ENCODE measurements at regions not wholly inside any gene's neighbourhood (a gene's known extent, or its start where the extent isn't known, plus 50 kb on each side); places are given as distances from the start of the nearest gene placed in this dataset.
A peak's percentile ranks its signal among the peaks of the same experiment; 100 is the strongest.

GRCh38 chr11:127493330-127494022, 492.9 kb upstream of the KIRREL3 start:
- peak; percentile 48 for DNase-seq (ENCODE audit: low spot score)

DNA sequence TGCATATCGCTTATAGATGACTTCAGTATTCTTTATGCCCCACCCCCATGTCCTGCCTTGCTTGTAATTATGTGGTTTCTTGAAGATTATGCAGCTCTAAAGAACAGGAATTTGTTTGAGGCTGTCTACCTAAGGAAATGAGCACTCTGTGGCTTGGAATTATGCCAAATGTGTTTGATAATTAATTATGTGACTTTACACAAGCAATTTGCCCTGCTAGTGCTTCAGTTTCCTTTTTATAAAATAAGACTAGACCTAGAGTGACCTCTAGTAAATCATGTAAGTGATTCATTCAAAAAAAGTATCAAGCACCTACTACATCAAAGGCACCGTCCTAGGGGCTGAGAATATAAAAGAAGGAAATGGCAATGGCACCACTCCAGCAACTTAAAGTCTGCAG, 491.5 kb upstream of the KIRREL3 start:
- DNase-seq (ENCODE audit: low spot score) = peak; percentile 14

GRCh38 chr11:127491589-127491988, 491.0 kb upstream of the KIRREL3 start:
- no peak for DNase-seq (ENCODE audit: low spot score)

- DNase-seq (ENCODE audit: low spot score) = no peak
Measured at GRCh38 chr11:127490896-127491295, 490.3 kb upstream of the KIRREL3 start.

DNA sequence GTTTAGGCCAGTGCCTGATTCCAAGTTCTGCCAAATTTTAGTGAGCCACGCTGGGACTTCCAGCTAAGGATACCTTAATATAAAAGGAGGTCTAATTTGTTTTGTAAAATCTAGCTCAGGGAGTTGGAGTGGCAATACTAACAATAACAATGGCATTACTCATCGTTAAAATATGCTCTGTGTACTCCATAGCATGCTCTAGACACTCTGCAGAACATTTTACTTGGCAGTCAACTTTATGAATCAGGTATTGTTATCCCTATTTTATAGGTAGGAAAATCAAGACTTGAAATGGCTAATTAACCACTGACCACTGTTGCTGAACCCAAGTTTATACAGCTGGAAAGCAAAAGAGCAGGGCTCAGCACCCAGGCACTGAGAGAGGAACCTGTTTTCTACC, 485.0 kb upstream of the KIRREL3 start:
- DNase-seq (ENCODE audit: low spot score) = peak; percentile 59

DNA sequence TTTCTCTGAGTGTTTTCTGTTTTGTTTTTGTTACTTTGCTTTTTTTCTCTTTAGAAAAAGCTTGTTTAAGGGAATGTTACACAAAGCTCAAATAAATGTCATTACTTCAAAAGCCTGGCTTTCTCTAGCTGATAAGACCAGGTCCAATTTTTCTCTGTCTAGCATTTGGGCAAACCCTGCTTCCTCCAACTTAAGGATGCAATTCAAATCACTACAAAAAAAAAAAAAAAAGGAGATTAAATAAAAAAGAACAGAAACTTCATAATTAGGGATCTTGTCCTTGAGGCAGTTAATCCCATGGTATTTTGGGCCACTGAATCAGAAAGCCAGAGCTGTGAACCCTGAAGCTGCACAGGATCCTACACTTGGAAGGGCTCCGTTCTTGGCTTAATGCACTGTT, 480.8 kb upstream of the KIRREL3 start:
- DNase-seq (ENCODE audit: low spot score) = no peak

- no peak for DNase-seq (ENCODE audit: low spot score)
Measured at GRCh38 chr11:127478826-127479225, 478.3 kb upstream of the KIRREL3 start.

DNA sequence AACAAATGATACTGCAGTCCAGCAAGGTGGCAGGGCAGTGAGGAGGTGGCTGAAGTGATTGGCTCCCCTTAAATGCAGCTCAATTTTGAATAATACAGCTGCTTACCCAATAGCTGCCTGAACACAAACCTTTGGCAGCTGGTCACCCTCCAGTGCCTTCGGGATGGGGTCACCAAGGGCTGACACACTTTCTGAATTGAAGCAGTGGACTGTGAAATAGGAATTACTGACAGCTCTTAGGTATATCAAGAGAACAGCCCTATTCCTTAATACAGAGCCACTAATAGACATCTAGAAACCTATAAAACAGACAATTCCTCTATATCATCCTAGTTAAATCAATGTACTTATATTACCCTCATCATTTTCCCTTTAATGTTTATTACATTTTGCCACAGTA, 474.2 kb upstream of the KIRREL3 start:
- DNase-seq (ENCODE audit: low spot score) = no peak

GRCh38 chr11:127472505-127472904, 471.9 kb upstream of the KIRREL3 start:
- DNase-seq (ENCODE audit: low spot score) = no peak

- no peak for DNase-seq (ENCODE audit: low spot score)
Measured at GRCh38 chr11:127471662-127472061, 471.1 kb upstream of the KIRREL3 start.

- peak; percentile 61 for DNase-seq (ENCODE audit: low spot score)
Measured at GRCh38 chr11:127470306-127470884, 469.8 kb upstream of the KIRREL3 start.

DNA sequence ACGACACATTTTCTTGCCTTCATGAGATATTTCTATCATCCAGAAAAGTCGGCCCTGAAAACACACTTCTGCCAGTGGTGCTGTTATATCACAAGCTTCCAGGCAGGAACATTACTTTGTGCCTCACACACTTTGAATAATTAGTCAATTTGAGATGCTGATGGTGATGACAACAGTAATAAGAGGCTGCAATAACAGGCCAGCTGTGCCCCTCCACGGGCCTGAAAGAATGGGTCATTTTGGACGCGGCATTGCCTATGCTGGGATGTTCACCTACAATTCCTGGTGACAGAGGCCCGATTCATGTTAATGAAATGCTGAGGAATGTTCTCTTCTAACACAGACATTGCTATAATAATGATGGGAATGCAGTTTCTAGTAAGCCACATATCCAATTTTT, 463.8 kb upstream of the KIRREL3 start:
- no peak for DNase-seq (ENCODE audit: low spot score)

- no peak for DNase-seq (ENCODE audit: low spot score)
Measured at GRCh38 chr11:127462065-127462344, 461.4 kb upstream of the KIRREL3 start.

GRCh38 chr11:127461241-127462064, 460.9 kb upstream of the KIRREL3 start:
- no peak for DNase-seq (ENCODE audit: low spot score)

GRCh38 chr11:127458561-127458960, 458.0 kb upstream of the KIRREL3 start:
- no peak for DNase-seq (ENCODE audit: low spot score)

- DNase-seq (ENCODE audit: low spot score) = peak; percentile 41
Measured at GRCh38 chr11:127454856-127455255, 454.3 kb upstream of the KIRREL3 start.

DNA sequence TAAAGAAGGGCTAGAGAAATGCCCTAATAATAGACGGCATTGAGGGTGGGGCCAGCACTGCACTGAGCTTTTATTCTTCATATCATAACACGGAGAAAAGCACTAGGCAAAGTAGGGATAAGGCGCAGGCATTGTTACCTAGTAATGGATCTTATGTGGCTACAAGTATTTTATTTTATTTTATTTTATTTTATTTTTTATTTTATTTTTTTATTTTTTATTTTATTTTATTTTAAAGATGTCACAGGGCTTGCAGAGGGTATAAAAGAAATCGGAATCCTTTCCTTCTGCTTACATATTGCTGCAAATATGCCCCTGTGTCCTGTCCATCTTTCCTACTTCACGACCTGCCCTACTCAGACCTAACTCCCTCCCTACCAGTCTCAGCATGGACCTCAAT, 452.0 kb upstream of the KIRREL3 start:
- no peak for DNase-seq (ENCODE audit: low spot score)

DNA sequence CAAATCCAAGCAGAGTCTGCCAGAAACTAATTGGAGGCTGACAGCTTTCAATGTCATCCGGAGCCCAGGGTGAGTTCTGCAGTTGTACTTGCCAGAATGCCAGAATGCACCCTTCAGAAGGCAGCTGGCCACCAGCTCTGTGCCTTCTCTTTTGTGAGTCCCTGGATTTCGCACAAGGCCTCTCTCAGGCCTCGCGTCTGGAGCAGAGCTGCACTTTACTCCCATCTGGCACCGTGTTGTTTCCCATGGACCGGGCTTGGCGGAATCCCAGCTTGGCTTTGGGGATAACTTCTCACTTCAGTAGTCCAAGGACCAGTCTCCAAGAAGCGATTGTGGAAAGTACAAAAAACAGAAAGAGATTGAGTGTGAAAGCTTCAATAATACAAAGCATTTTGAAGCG, 451.3 kb upstream of the KIRREL3 start:
- no peak for DNase-seq (ENCODE audit: low spot score)

- no peak for DNase-seq (ENCODE audit: low spot score)
Measured at GRCh38 chr11:127448101-127448500, 447.5 kb upstream of the KIRREL3 start.

GRCh38 chr11:127445476-127445875, 444.9 kb upstream of the KIRREL3 start:
- no peak for DNase-seq (ENCODE audit: low spot score)

- DNase-seq (ENCODE audit: low spot score) = no peak
Measured at GRCh38 chr11:127443297-127443696, 442.7 kb upstream of the KIRREL3 start.

GRCh38 chr11:127440616-127441015, 440.0 kb upstream of the KIRREL3 start:
- DNase-seq (ENCODE audit: low spot score) = no peak

- DNase-seq (ENCODE audit: low spot score) = no peak
Measured at GRCh38 chr11:127425281-127425680, 424.7 kb upstream of the KIRREL3 start.
